ENCODE measurements at regions not wholly inside any gene's neighbourhood (a gene's known extent, or its start where the extent isn't known, plus 50 kb on each side); places are given as distances from the start of the nearest gene placed in this dataset.
A peak's percentile ranks its signal among the peaks of the same experiment; 100 is the strongest.

GRCh38 chr15:39344662-39345141 is 236.2 kb upstream of the THBS1 start:
- Mint-ChIP-seq H3K27me3 (ENCODE audit: low read depth, poor library complexity) (peaks cover 4% of the 10 kb centered on the region), H3K4me3 (no peak overlapping the region), H3K27ac (no peak overlapping the region), H3K36me3 (ENCODE audit: low read depth) (no peaks in the 10 kb centered on the region), H3K4me1 (no peaks in the 10 kb centered on the region), H3K9me3 (peaks cover 38% of the 10 kb centered on the region)
- no peak for DNase-seq
- no peak for TF ChIP-seq CTCF (IDR thresholded peaks at IDR 0.05)

GRCh38 chr15:39345176-39345575 is 235.7 kb upstream of the THBS1 start:
- H3K4me3 Mint-ChIP-seq = no peak overlapping the region
- no peaks in the 10 kb centered on the region for H3K4me1 Mint-ChIP-seq
- peaks cover 4% of the 10 kb centered on the region for H3K27me3 Mint-ChIP-seq (ENCODE audit: low read depth, poor library complexity)
- TF ChIP-seq CTCF (IDR thresholded peaks at IDR 0.05) = no peak
- H3K27ac Mint-ChIP-seq = no peak overlapping the region
- no peaks in the 10 kb centered on the region for H3K36me3 Mint-ChIP-seq (ENCODE audit: low read depth)
- DNase-seq = no peak
- peaks cover 38% of the 10 kb centered on the region for H3K9me3 Mint-ChIP-seq

- Mint-ChIP-seq H3K27ac (no peak overlapping the region), H3K4me3 (no peak overlapping the region), H3K27me3 (ENCODE audit: low read depth, poor library complexity) (peaks cover 12% of the 10 kb centered on the region), H3K4me1 (peaks cover 6% of the 10 kb centered on the region), H3K9me3 (peaks cover 33% of the 10 kb centered on the region), H3K36me3 (ENCODE audit: low read depth) (no peaks in the 10 kb centered on the region)
- DNase-seq = no peak
- TF ChIP-seq CTCF (IDR thresholded peaks at IDR 0.05) = no peak
Measured at GRCh38 chr15:39347453-39347852, 233.4 kb upstream of the THBS1 start.

GRCh38 chr15:39350785-39351184 is 230.1 kb upstream of the THBS1 start:
- H3K4me1 Mint-ChIP-seq = peaks cover 6% of the 10 kb centered on the region
- H3K9me3 Mint-ChIP-seq = no peaks in the 10 kb centered on the region
- no peak for TF ChIP-seq CTCF (IDR thresholded peaks at IDR 0.05)
- no peaks in the 10 kb centered on the region for H3K36me3 Mint-ChIP-seq (ENCODE audit: low read depth)
- no peak overlapping the region for H3K27ac Mint-ChIP-seq
- H3K4me3 Mint-ChIP-seq = no peak overlapping the region
- H3K27me3 Mint-ChIP-seq (ENCODE audit: low read depth, poor library complexity) = peaks cover 15% of the 10 kb centered on the region
- DNase-seq = no peak

- TF ChIP-seq CTCF (IDR thresholded peaks at IDR 0.05) = no peak
- DNase-seq = no peak
- Mint-ChIP-seq H3K9me3 (no peaks in the 10 kb centered on the region), H3K4me1 (peaks cover 22% of the 10 kb centered on the region), H3K4me3 (no peak overlapping the region), H3K27ac (no peak overlapping the region), H3K36me3 (ENCODE audit: low read depth) (no peaks in the 10 kb centered on the region), H3K27me3 (ENCODE audit: low read depth, poor library complexity) (peaks cover 15% of the 10 kb centered on the region)
Measured at GRCh38 chr15:39354189-39354588, 226.7 kb upstream of the THBS1 start.

GRCh38 chr15:39357480-39358268 is 223.2 kb upstream of the THBS1 start:
- Mint-ChIP-seq H3K4me1 (peaks cover 19% of the 10 kb centered on the region), H3K4me3 (no peak overlapping the region), H3K27ac (peak overlapping the region; percentile 16), H3K9me3 (no peaks in the 10 kb centered on the region), H3K36me3 (ENCODE audit: low read depth) (no peaks in the 10 kb centered on the region), H3K27me3 (ENCODE audit: low read depth, poor library complexity) (peaks cover under 1% of the 10 kb centered on the region)
- no peak for DNase-seq
- no peak for TF ChIP-seq CTCF (IDR thresholded peaks at IDR 0.05)

Data from nephron progenitor cell (in vitro differentiated cells).